HEK293 (cell line): ENCODE measurements at regions not wholly inside any gene's neighbourhood (a gene's known extent, or its start where the extent isn't known, plus 50 kb on each side); places are given as distances from the start of the nearest gene placed in this dataset.

Source experiments
- CTCF ChIA-PET: fragments of 350-600 bp; formaldehyde crosslinking; extraction: SDS; loops from one replicate; lab custom pipeline; 2021; ENCODE audit warnings: antibody characterized with exemption; lab: Yijun Ruan, JAX
- POLR2A ChIA-PET: fragments of 300-600 bp; formaldehyde crosslinking; extraction: SDS; loops from one replicate; lab custom pipeline; 2020; ENCODE audit warnings: antibody characterized with exemption, inconsistent platforms; lab: Yijun Ruan, JAX
- H3K27ac ChIP-seq: fragments of 200-500 bp; sonication (Bioruptor generic); 2 replicates; pipeline ENCODE4 v1.5.1; 2014; ENCODE audit warnings: low read depth, low read length, control low read depth, inconsistent platforms; ENCODE audit errors: extremely low read depth
- H3K36me3 ChIP-seq, 2 experiments: fragments of 200-500 bp in 1 of 2; sonication (Bioruptor generic) in 1 of 2; 1 replicate in 1 of 2; 2 replicates in 1 of 2; pipeline ENCODE4 v1.5.1; 2014 to 2017; ENCODE audit warnings: inconsistent platforms in 2 of 2, low read length in 2 of 2; ENCODE audit not compliant: control insufficient read depth in 2 of 2, insufficient read depth in 1 of 2
- H3K4me1 ChIP-seq: fragments of 200-500 bp; sonication (Bioruptor generic); 2 replicates; pipeline ENCODE4 v1.5.1; 2014; ENCODE audit warnings: mild to moderate bottlenecking, low read length, inconsistent platforms; ENCODE audit not compliant: control insufficient read depth, insufficient read depth
- H3K4me3 ChIP-seq: 2 replicates; pipeline ENCODE4 v1.5.1; 2011; ENCODE audit warnings: low read depth, mild to moderate bottlenecking, control low read depth, low read length, moderate library complexity
- H3K9me3 ChIP-seq: fragments of 200-500 bp; sonication (Bioruptor generic); 2 replicates; pipeline ENCODE4 v1.5.1; 2014; ENCODE audit warnings: low read depth, low read length, inconsistent platforms; ENCODE audit not compliant: control insufficient read depth, insufficient read depth
- PBX3 ChIP-seq: sonication (generic); formaldehyde crosslinking; IDR thresholded peaks from 2 replicates; pipeline ENCODE4 v1.8.1; 2022; ENCODE audit warnings: mild to moderate bottlenecking, moderate library complexity, missing genetic modification reagents
- RBAK ChIP-seq: fragments of 450-650 bp; formaldehyde crosslinking; IDR thresholded peaks from 2 replicates; pipeline ENCODE4 v1.5.1; 2016; ENCODE audit warnings: missing biosample characterization, missing genetic modification characterization
- ZNF184 ChIP-seq: fragments of 450-650 bp; IDR thresholded peaks from 2 replicates; pipeline ENCODE4 v1.5.1; 2018; ENCODE audit warnings: missing biosample characterization, mild to moderate bottlenecking, missing genetic modification characterization
- ZNF239 ChIP-seq: fragments of 450-650 bp; formaldehyde crosslinking; IDR thresholded peaks from 2 replicates; pipeline ENCODE4 v1.5.1; 2016; ENCODE audit warnings: missing biosample characterization, missing genetic modification characterization
- ZNF292 ChIP-seq: fragments of 450-650 bp; formaldehyde crosslinking; IDR thresholded peaks from 2 replicates; pipeline ENCODE4 v1.5.1; 2016; ENCODE audit warnings: low read depth, missing biosample characterization, missing genetic modification characterization, borderline replicate concordance
- ZNF501 ChIP-seq: fragments of 450-650 bp; formaldehyde crosslinking; IDR thresholded peaks from 2 replicates; pipeline ENCODE4 v1.5.1; 2016; ENCODE audit warnings: missing biosample characterization, missing genetic modification characterization
- ZNF510 ChIP-seq: fragments of 450-650 bp; formaldehyde crosslinking; IDR thresholded peaks from 2 replicates; pipeline ENCODE4 v1.5.1; 2018; ENCODE audit warnings: mild to moderate bottlenecking, missing genetic modification characterization, missing biosample characterization; ENCODE audit not compliant: insufficient replicate concordance
- ZNF555 ChIP-seq: fragments of 450-650 bp; formaldehyde crosslinking; conservative IDR thresholded peaks from 2 replicates; pipeline ENCODE4 v1.5.1; 2017; ENCODE audit warnings: missing biosample characterization, mild to moderate bottlenecking, missing genetic modification characterization, inconsistent platforms
- ZNF561 ChIP-seq: fragments of 450-650 bp; IDR thresholded peaks from 2 replicates; pipeline ENCODE4 v1.5.1; 2018; ENCODE audit warnings: missing biosample characterization, missing genetic modification characterization, borderline replicate concordance
- ZNF664 ChIP-seq: fragments of 450-650 bp; formaldehyde crosslinking; IDR thresholded peaks from 2 replicates; pipeline ENCODE4 v1.5.1; 2016; ENCODE audit warnings: missing biosample characterization, missing genetic modification characterization
- ZNF707 ChIP-seq: fragments of 450-650 bp; formaldehyde crosslinking; IDR thresholded peaks from 2 replicates; pipeline ENCODE4 v1.5.1; 2016; ENCODE audit warnings: missing biosample characterization, missing genetic modification characterization
- ZNF76 ChIP-seq: fragments of 450-650 bp; formaldehyde crosslinking; IDR thresholded peaks from 2 replicates; pipeline ENCODE4; 2016; ENCODE audit warnings: low read depth, missing biosample characterization, missing genetic modification characterization, borderline replicate concordance
- ZNF830 ChIP-seq: fragments of 450-650 bp; IDR thresholded peaks from 2 replicates; pipeline ENCODE4 v1.5.0; 2018; ENCODE audit warnings: missing biosample characterization, missing genetic modification characterization, low read depth, mild to moderate bottlenecking, moderate library complexity
- ZNF843 ChIP-seq: fragments of 450-650 bp; formaldehyde crosslinking; IDR thresholded peaks from 2 replicates; pipeline ENCODE4 v1.5.1; 2016; ENCODE audit warnings: missing biosample characterization, missing genetic modification characterization
- TF ChIP-seq, protein P1 (sequence below): fragments of 450-650 bp; formaldehyde crosslinking; IDR thresholded peaks from 2 replicates; pipeline ENCODE4 v1.5.1; 2016; ENCODE audit warnings: missing biosample characterization, missing genetic modification characterization
- TF ChIP-seq, protein P2 (sequence below): IDR thresholded peaks from 2 replicates; pipeline ENCODE4 v1.6.1; 2011; ENCODE audit warnings: mild to moderate bottlenecking, low read depth, low read length, borderline replicate concordance
- TF ChIP-seq, protein P3 (sequence below): fragments of 450-650 bp; formaldehyde crosslinking; IDR thresholded peaks from 2 replicates; pipeline ENCODE4 v1.5.1; 2016; ENCODE audit warnings: missing biosample characterization, missing genetic modification characterization
- TF ChIP-seq, protein P4 (sequence below): fragments of 450-650 bp; formaldehyde crosslinking; IDR thresholded peaks from 2 replicates; pipeline ENCODE4 v1.5.1; 2016; ENCODE audit warnings: missing biosample characterization, missing genetic modification characterization
- TF ChIP-seq, protein P5 (sequence below): fragments of 450-650 bp; formaldehyde crosslinking; IDR thresholded peaks from 2 replicates; pipeline ENCODE4 v1.5.1; 2017; ENCODE audit warnings: missing biosample characterization, mild to moderate bottlenecking, missing genetic modification characterization, moderate library complexity
- TF ChIP-seq, protein P6 (sequence below): fragments of 450-650 bp; IDR thresholded peaks from 2 replicates; pipeline ENCODE4 v1.5.1; 2018; ENCODE audit warnings: missing biosample characterization, missing genetic modification characterization

- H3K4me1 ChIP-seq = no peaks in the 10 kb centered on the region
- H3K27ac ChIP-seq = no peak overlapping the region
Measured at GRCh38 chr13:99055281-99055680, 77.4 kb upstream of the DOCK9 start.

GRCh38 chr13:99055735-99056134 is 77.9 kb upstream of the DOCK9 start:
- Histone ChIP-seq H3K36me3 (no peaks in the 10 kb centered on the region), H3K9me3 (no peaks in the 10 kb centered on the region), H3K4me3 (no peak overlapping the region), H3K27ac (no peak overlapping the region), H3K4me1 (no peaks in the 10 kb centered on the region)
- ChIA-PET CTCF (no interaction called here), POLR2A (no interaction called here)
- TF ChIP-seq ZNF76 (tag by site-specific recombination) (no peak), ZNF843 (tag by site-specific recombination) (no peak), RBAK (tag by site-specific recombination) (no peak), ZNF561 (tag by site-specific recombination) (no peak), ZNF555 (tag by site-specific recombination) (no peak), ZNF707 (no peak), PBX3 (no peak), ZNF830 (no peak), ZNF664 (tag by site-specific recombination) (no peak), ZNF292 (no peak), ZNF184 (tag by site-specific recombination) (no peak), ZNF510 (tag by site-specific recombination) (no peak), ZNF501 (tag by site-specific recombination) (no peak)
- TF ChIP-seq, protein P1, sequence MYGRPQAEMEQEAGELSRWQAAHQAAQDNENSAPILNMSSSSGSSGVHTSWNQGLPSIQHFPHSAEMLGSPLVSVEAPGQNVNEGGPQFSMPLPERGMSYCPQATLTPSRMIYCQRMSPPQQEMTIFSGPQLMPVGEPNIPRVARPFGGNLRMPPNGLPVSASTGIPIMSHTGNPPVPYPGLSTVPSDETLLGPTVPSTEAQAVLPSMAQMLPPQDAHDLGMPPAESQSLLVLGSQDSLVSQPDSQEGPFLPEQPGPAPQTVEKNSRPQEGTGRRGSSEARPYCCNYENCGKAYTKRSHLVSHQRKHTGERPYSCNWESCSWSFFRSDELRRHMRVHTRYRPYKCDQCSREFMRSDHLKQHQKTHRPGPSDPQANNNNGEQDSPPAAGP (tag by site-specific recombination) = no peak
- TF ChIP-seq, protein P2, sequence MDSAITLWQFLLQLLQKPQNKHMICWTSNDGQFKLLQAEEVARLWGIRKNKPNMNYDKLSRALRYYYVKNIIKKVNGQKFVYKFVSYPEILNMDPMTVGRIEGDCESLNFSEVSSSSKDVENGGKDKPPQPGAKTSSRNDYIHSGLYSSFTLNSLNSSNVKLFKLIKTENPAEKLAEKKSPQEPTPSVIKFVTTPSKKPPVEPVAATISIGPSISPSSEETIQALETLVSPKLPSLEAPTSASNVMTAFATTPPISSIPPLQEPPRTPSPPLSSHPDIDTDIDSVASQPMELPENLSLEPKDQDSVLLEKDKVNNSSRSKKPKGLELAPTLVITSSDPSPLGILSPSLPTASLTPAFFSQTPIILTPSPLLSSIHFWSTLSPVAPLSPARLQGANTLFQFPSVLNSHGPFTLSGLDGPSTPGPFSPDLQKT = no peak
- TF ChIP-seq, protein P3, sequence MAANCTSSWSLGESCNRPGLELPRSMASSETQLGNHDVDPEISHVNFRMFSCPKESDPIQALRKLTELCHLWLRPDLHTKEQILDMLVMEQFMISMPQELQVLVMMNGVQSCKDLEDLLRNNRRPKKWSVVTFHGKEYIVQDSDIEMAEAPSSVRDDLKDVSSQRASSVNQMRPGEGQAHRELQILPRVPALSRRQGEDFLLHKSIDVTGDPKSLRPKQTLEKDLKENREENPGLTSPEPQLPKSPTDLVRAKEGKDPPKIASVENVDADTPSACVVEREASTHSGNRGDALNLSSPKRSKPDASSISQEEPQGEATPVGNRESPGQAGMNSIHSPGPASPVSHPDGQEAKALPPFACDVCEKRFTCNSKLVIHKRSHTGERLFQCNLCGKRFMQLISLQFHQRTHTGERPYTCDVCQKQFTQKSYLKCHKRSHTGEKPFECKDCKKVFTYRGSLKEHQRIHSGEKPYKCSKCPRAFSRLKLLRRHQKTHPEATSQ (tag by site-specific recombination) = no peak
- TF ChIP-seq, protein P4, sequence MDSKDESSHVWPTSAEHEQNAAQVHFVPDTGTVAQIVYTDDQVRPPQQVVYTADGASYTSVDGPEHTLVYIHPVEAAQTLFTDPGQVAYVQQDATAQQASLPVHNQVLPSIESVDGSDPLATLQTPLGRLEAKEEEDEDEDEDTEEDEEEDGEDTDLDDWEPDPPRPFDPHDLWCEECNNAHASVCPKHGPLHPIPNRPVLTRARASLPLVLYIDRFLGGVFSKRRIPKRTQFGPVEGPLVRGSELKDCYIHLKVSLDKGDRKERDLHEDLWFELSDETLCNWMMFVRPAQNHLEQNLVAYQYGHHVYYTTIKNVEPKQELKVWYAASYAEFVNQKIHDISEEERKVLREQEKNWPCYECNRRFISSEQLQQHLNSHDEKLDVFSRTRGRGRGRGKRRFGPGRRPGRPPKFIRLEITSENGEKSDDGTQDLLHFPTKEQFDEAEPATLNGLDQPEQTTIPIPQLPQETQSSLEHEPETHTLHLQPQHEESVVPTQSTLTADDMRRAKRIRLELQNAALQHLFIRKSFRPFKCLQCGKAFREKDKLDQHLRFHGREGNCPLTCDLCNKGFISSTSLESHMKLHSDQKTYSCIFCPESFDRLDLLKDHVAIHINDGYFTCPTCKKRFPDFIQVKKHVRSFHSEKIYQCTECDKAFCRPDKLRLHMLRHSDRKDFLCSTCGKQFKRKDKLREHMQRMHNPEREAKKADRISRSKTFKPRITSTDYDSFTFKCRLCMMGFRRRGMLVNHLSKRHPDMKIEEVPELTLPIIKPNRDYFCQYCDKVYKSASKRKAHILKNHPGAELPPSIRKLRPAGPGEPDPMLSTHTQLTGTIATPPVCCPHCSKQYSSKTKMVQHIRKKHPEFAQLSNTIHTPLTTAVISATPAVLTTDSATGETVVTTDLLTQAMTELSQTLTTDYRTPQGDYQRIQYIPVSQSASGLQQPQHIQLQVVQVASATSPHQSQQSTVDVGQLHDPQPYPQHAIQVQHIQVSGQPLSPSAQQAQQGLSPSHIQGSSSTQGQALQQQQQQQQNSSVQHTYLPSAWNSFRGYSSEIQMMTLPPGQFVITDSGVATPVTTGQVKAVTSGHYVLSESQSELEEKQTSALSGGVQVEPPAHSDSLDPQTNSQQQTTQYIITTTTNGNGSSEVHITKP (tag by site-specific recombination) = no peak
- TF ChIP-seq, protein P5, sequence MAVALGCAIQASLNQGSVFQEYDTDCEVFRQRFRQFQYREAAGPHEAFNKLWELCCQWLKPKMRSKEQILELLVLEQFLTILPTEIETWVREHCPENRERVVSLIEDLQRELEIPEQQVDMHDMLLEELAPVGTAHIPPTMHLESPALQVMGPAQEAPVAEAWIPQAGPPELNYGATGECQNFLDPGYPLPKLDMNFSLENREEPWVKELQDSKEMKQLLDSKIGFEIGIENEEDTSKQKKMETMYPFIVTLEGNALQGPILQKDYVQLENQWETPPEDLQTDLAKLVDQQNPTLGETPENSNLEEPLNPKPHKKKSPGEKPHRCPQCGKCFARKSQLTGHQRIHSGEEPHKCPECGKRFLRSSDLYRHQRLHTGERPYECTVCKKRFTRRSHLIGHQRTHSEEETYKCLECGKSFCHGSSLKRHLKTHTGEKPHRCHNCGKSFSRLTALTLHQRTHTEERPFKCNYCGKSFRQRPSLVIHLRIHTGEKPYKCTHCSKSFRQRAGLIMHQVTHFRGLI (tag by site-specific recombination) = no peak
- TF ChIP-seq, protein P6, sequence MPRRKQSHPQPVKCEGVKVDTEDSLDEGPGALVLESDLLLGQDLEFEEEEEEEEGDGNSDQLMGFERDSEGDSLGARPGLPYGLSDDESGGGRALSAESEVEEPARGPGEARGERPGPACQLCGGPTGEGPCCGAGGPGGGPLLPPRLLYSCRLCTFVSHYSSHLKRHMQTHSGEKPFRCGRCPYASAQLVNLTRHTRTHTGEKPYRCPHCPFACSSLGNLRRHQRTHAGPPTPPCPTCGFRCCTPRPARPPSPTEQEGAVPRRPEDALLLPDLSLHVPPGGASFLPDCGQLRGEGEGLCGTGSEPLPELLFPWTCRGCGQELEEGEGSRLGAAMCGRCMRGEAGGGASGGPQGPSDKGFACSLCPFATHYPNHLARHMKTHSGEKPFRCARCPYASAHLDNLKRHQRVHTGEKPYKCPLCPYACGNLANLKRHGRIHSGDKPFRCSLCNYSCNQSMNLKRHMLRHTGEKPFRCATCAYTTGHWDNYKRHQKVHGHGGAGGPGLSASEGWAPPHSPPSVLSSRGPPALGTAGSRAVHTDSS (tag by site-specific recombination) = no peak

More at GRCh38 chr13:99055281-99055680, 77.4 kb upstream of the DOCK9 start:
- H3K4me3 ChIP-seq = no peak overlapping the region
- no peaks in the 10 kb centered on the region for H3K9me3 ChIP-seq
- H3K36me3 ChIP-seq = no peaks in the 10 kb centered on the region
- CTCF ChIA-PET = no interaction called here
- POLR2A ChIA-PET = no interaction called here
- no peak for TF ChIP-seq ZNF239 (tag by site-specific recombination)
